T-cell (primary cell): ENCODE measurements at regions not wholly inside any gene's neighbourhood (a gene's known extent, or its start where the extent isn't known, plus 50 kb on each side); places are given as distances from the start of the nearest gene placed in this dataset.

ENCODE experiments used
- ATAC-seq, 4 experiments: fragments of 200-7000 bp in 3 of 4; fragments of 150-1000 bp in 1 of 4; cut with Tn5 transposase; replicated peaks in 1 of 4; 1 replicate in 3 of 4; 2 replicates in 1 of 4; pipeline ENCODE4 v1.10.0; 2021; ENCODE audit warnings: moderate library complexity in 3 of 4, mild to moderate bottlenecking in 2 of 4, moderate number of reproducible peaks in 1 of 4
- CTCF ChIA-PET, 2 donors: fragments of 300-600 bp; sonication (Branson Sonifier 250); formaldehyde crosslinking; loops; one replicate each; lab custom pipeline; 2022; ENCODE audit warnings: antibody characterized with exemption in 2 of 2; lab: Charles Lee
- POLR2A ChIA-PET, 2 donors: fragments of 300-600 bp; sonication (Branson Sonifier 250); formaldehyde crosslinking; loops; one replicate each; lab custom pipeline; 2022; ENCODE audit warnings: antibody characterized with exemption in 2 of 2; lab: Charles Lee
- DNase-seq, 35 experiments: peaks; one replicate each; pipeline versions ENCODE4 v3.0.0 to v3.0.0-alpha.2; 2013 to 2023
- H3K27ac ChIP-seq: one replicate; pipeline ENCODE4 v1.5.1; 2013; ENCODE audit warnings: low read length
- H3K27me3 ChIP-seq, 2 experiments: replicated peaks in 1 of 2; 1 replicate in 1 of 2; 2 replicates in 1 of 2; pipeline versions ENCODE4 v1.6.1 to v1.7.0; 2013; ENCODE audit warnings: low read length in 1 of 2, mixed read lengths in 1 of 2; ENCODE audit not compliant: control insufficient read depth in 2 of 2, insufficient read depth in 2 of 2; ENCODE audit errors: extremely low read depth in 1 of 2
- H3K36me3 ChIP-seq, 2 donors: 1 replicate in 1 of 2; 2 replicates in 1 of 2; pipeline versions ENCODE4 v1.6.1 to v1.7.0; 2013; ENCODE audit warnings: low read length in 1 of 2; ENCODE audit not compliant: control insufficient read depth in 2 of 2, insufficient read depth in 1 of 2; ENCODE audit errors: extremely low read depth in 1 of 2
- H3K4me1 ChIP-seq, 2 experiments: 1 replicate in 1 of 2; 2 replicates in 1 of 2; pipeline versions ENCODE4 v1.6.1 to v1.7.0; 2013; ENCODE audit warnings: low read length in 2 of 2, mixed read lengths in 1 of 2; ENCODE audit not compliant: insufficient read depth in 2 of 2, control insufficient read depth in 1 of 2; ENCODE audit errors: extremely low read depth in 1 of 2
- H3K4me3 ChIP-seq, 2 donors: 1 replicate in 1 of 2; 2 replicates in 1 of 2; pipeline versions ENCODE4 v1.5.1 to v1.7.0; 2013; ENCODE audit warnings: mild to moderate bottlenecking in 2 of 2, low read length in 1 of 2, moderate library complexity in 1 of 2; ENCODE audit not compliant: control insufficient read depth in 1 of 2; ENCODE audit errors: extremely low read depth in 1 of 2
- H3K9me3 ChIP-seq: 2 replicates; pipeline ENCODE4 v1.7.0; 2013
- H3K27ac Mint-ChIP-seq, 2 donors: one replicate each; pipeline ENCODE4 v1.8.0; 2020 to 2021; ENCODE audit warnings: mild to moderate bottlenecking in 2 of 2, mixed read lengths in 2 of 2
- H3K27me3 Mint-ChIP-seq, 2 donors: one replicate each; pipeline ENCODE4 v1.8.0; 2021 to 2022; ENCODE audit warnings: mixed read lengths in 2 of 2
- H3K36me3 Mint-ChIP-seq: one replicate; pipeline ENCODE4 v1.8.0; 2021; ENCODE audit warnings: mixed read lengths
- H3K4me1 Mint-ChIP-seq, 3 donors: one replicate each; pipeline ENCODE4 v1.8.0; 2020 to 2022; ENCODE audit warnings: mixed read lengths in 3 of 3, mild to moderate bottlenecking in 1 of 3
- H3K4me3 Mint-ChIP-seq, 3 donors: one replicate each; pipeline ENCODE4 v1.8.0; 2020 to 2022; ENCODE audit warnings: mild to moderate bottlenecking in 3 of 3, mixed read lengths in 3 of 3, moderate library complexity in 3 of 3
- H3K9me3 Mint-ChIP-seq, 3 donors: one replicate each; pipeline ENCODE4 v1.8.0; 2020 to 2022; ENCODE audit warnings: mixed read lengths in 3 of 3
- WGBS: methylation state at CpG from one replicate; pipeline ENCODE4 v1.1.5; 2013; ENCODE audit warnings: missing lambda C conversion rate; ENCODE audit not compliant: insufficient coverage; 5-methylcytosine and 5-hydroxymethylcytosine counted together

DNA sequence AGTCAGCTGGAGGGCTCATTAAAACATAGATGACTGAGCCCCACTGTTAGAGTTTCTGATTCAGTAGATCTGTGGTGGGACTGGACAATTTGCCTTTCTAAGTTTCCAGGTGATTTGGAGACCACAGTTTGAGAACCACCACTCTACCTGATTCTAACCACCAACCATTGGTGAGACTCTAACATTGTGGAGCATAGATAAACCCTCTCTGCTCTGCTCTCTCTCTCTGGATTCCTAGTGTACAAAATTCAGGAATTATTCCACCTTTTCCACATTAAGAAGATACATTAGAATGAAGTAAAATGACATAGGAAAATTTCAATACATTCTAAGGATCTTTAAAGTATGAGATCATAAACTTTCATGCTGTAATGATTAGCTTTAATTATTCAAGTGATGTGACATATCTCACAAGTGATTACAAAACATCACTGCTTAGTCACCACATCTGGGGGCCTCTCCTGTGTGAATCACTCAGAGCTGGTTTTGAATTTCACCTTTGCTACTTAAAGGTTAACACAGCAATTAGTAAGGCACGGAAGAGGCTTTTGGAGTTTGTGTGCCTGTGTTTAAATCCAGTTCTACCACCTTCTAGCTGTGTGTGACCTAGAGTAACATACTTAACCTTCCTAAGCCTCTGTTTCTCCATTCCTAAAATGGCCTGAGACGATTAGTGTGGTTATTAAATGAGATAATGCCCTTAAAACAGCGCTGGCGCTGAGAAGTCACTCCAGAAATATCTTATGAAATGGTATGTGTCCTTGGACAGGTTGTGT, 78.5 kb upstream of the NBEA start:
- H3K27ac ChIP-seq = no peak overlapping the region
- ATAC-seq (no peak), DNase-seq (no peak)
- ChIA-PET CTCF (no interaction called here), POLR2A (interaction anchor here (0.6 to 0.7 kb wide), 2 partner anchors 28 to 1130 kb away, joined by 3 read pairs; no protein-coding TSS in a partner anchor)
- no peaks in the 10 kb centered on the region for H3K9me3 ChIP-seq
- Mint-ChIP-seq H3K9me3 (peaks cover 0 to 1% (median 0%) of the 10 kb centered on the region in 3 donors), H3K36me3 (no peaks in the 10 kb centered on the region), H3K27me3 (peaks cover 0 to 3% of the 10 kb centered on the region in 2 donors), H3K4me1 (no peaks in the 10 kb centered on the region), H3K4me3 (no peak overlapping the region), H3K27ac (no peak overlapping the region)
- no peaks in the 10 kb centered on the region for H3K36me3 ChIP-seq
- no peak overlapping the region for H3K4me3 ChIP-seq
- WGBS = no CpG with 5 or more reads among the region's 4 CpGs
- no peaks in the 10 kb centered on the region for H3K27me3 ChIP-seq
- no peaks in the 10 kb centered on the region for H3K4me1 ChIP-seq

DNA sequence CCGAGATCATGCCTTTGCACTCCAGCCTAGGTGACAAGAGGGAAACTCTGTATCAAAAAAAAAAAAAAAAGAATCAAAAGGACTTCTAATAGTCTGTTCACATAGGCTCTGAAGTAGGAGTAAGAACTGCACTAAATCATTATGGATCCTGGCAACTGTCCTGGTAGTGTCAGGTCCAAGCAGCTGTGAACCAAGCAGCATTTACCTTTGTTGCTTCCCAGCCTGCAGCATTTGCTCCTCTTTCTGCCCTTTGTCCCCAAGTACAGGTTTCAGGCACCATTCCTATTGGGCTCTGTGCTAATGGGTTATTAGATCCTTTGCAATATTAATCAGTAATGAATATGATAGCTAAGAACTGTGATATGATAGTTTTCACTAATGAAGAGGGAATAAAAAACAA, 77.4 kb upstream of the NBEA start:
- no peaks in the 10 kb centered on the region for H3K9me3 ChIP-seq
- no CpG with 5 or more reads among the region's 1 CpG for WGBS
- no peak overlapping the region for H3K4me3 Mint-ChIP-seq
- H3K9me3 Mint-ChIP-seq = no peaks in the 10 kb centered on the region
- H3K27ac Mint-ChIP-seq = no peak overlapping the region
- H3K36me3 Mint-ChIP-seq = no peaks in the 10 kb centered on the region
- H3K4me3 ChIP-seq = no peak overlapping the region
- ChIA-PET CTCF (no interaction called here), POLR2A (interaction anchor here in 1 of 2 donors (0.7 kb wide), 1 partner anchor 30 kb away, joined by 3 read pairs; no protein-coding TSS in a partner anchor)
- ATAC-seq (no peak), DNase-seq (no peak)
- H3K36me3 ChIP-seq = no peaks in the 10 kb centered on the region
- H3K27ac ChIP-seq = no peak overlapping the region
- H3K4me1 ChIP-seq = no peaks in the 10 kb centered on the region
- no peaks in the 10 kb centered on the region for H3K4me1 Mint-ChIP-seq
- H3K27me3 Mint-ChIP-seq = peaks cover 0 to 5% of the 10 kb centered on the region in 2 donors
- H3K27me3 ChIP-seq = no peaks in the 10 kb centered on the region

DNA sequence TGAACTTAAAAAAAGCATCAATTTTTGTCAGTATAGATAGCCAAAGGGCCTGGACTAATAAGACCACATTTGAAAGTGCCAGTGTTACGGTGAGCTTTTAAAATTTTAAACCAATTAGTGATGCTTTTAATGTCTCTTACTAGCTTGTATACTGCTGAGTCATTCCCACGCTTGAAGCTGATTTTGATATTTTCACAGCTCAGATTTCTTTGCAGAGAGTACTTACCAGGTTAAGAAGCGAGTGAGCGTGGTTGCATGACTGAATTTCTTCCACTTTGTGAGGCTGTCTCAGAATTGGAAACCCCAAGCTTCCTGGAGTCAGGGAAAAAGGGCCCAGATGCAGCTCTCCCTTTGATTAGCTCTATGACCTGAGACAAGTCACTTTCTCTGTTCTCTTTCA, 74.5 kb upstream of the NBEA start:
- no peak overlapping the region for H3K27ac ChIP-seq
- Mint-ChIP-seq H3K4me1 (no peaks in the 10 kb centered on the region), H3K27ac (no peak overlapping the region), H3K9me3 (no peaks in the 10 kb centered on the region), H3K4me3 (no peak overlapping the region), H3K36me3 (no peaks in the 10 kb centered on the region), H3K27me3 (peaks cover 0 to 5% of the 10 kb centered on the region in 2 donors)
- ChIA-PET CTCF (no interaction called here), POLR2A (no interaction called here)
- DNase-seq = no peak
- no peaks in the 10 kb centered on the region for H3K9me3 ChIP-seq
- no peak overlapping the region for H3K4me3 ChIP-seq
- 61% methylated on average over 3 of the region's 4 CpGs for WGBS
- no peak for ATAC-seq
- no peaks in the 10 kb centered on the region for H3K4me1 ChIP-seq
- no peaks in the 10 kb centered on the region for H3K27me3 ChIP-seq
- H3K36me3 ChIP-seq = no peaks in the 10 kb centered on the region

DNA sequence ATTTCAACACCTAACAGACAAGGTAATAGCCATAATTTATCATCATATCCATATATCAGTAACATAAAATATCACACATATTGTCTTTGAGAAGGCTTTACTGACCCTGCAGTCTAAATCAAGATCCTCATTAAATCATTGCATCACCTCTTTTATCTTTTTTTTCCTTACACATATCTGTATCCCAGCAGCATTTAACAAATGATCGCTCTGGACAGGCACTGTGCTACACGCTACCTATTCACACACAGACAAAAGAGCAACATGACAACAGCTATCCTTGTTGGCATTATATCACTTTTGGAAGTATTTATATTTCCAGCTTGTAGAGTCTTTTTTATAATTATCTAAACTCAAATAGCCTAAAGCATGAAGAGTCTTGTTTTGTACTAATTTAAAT, 73.3 kb upstream of the NBEA start:
- no peak for DNase-seq
- Histone ChIP-seq H3K4me1 (no peaks in the 10 kb centered on the region), H3K27me3 (no peaks in the 10 kb centered on the region), H3K27ac (no peak overlapping the region), H3K9me3 (no peaks in the 10 kb centered on the region), H3K36me3 (no peaks in the 10 kb centered on the region), H3K4me3 (no peak overlapping the region)
- no peak overlapping the region for H3K27ac Mint-ChIP-seq
- H3K9me3 Mint-ChIP-seq = no peaks in the 10 kb centered on the region
- H3K4me1 Mint-ChIP-seq = no peaks in the 10 kb centered on the region
- POLR2A ChIA-PET = no interaction called here
- no peaks in the 10 kb centered on the region for H3K36me3 Mint-ChIP-seq
- CTCF ChIA-PET = no interaction called here
- H3K27me3 Mint-ChIP-seq = peaks cover 2 to 5% of the 10 kb centered on the region in 2 donors
- no CpG with 5 or more reads among the region's 2 CpGs for WGBS
- H3K4me3 Mint-ChIP-seq = no peak overlapping the region
- ATAC-seq = no peak

DNA sequence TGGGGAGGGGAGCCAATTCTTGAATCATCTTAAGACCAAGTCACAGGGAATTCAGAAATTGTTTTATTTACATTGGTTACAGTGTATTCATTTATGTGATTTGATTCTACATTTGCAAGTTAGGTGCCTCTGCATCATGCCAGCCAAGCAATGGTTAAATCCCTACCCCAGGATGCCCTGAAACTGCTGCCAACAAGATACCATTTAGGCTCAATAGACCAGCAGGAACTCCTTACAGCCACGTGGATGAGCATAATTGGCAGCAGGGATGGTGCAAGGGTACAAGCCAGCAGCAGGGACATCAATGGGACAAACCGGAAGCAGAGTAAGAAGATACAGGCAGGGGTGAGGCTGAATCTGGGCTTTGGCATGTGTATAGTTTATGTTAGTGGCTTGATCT, 72.4 kb upstream of the NBEA start:
- no peak for ATAC-seq
- no peak overlapping the region for H3K4me3 Mint-ChIP-seq
- WGBS = 50% methylated on average over 2 of the region's 2 CpGs
- no peaks in the 10 kb centered on the region for H3K27me3 ChIP-seq
- peaks cover 2 to 5% of the 10 kb centered on the region in 2 donors for H3K27me3 Mint-ChIP-seq
- no peak overlapping the region for H3K4me3 ChIP-seq
- no peaks in the 10 kb centered on the region for H3K36me3 ChIP-seq
- H3K9me3 Mint-ChIP-seq = no peaks in the 10 kb centered on the region
- no peaks in the 10 kb centered on the region for H3K4me1 Mint-ChIP-seq
- ChIA-PET CTCF (no interaction called here), POLR2A (no interaction called here)
- H3K36me3 Mint-ChIP-seq = no peaks in the 10 kb centered on the region
- H3K27ac Mint-ChIP-seq = no peak overlapping the region
- no peak overlapping the region for H3K27ac ChIP-seq
- H3K9me3 ChIP-seq = no peaks in the 10 kb centered on the region
- H3K4me1 ChIP-seq = no peaks in the 10 kb centered on the region
- DNase-seq = no peak

DNA sequence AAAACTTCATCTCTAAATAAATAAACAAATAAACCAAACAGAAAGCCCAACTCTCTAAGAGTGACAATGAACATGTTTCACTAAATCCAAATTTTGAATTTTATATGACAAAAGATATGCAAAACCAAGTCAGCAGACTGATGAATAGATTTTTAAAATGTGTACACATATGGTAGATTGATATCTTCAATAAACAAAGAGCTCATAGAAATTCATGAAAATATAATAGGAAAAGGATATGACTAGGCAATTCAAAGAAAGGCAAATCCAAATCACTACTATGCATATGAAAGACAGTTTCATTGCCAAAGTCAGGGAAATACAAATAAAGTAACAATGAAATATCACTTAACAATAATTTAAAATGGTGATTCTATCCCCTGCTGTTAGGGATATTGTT, 63.7 kb upstream of the NBEA start:
- Mint-ChIP-seq H3K27me3 (peaks cover 0 to 9% of the 10 kb centered on the region in 2 donors), H3K4me3 (no peak overlapping the region), H3K36me3 (no peaks in the 10 kb centered on the region), H3K9me3 (peaks cover 0 to 5% (median 0%) of the 10 kb centered on the region in 3 donors), H3K4me1 (no peaks in the 10 kb centered on the region), H3K27ac (no peak overlapping the region)
- no peak for ATAC-seq
- H3K4me3 ChIP-seq = no peak overlapping the region
- no peaks in the 10 kb centered on the region for H3K27me3 ChIP-seq
- POLR2A ChIA-PET = no interaction called here
- CTCF ChIA-PET = no interaction called here
- no peak for DNase-seq
- no peaks in the 10 kb centered on the region for H3K9me3 ChIP-seq
- H3K27ac ChIP-seq = no peak overlapping the region
- H3K36me3 ChIP-seq = no peaks in the 10 kb centered on the region
- no peaks in the 10 kb centered on the region for H3K4me1 ChIP-seq
